ENCODE measurements at regions not wholly inside any gene's neighbourhood (a gene's known extent, or its start where the extent isn't known, plus 50 kb on each side); places are given as distances from the start of the nearest gene placed in this dataset.

GRCh38 chr5:164224236-164224635, 718.8 kb downstream of the MAT2B start:
- no peak overlapping the region for H3K27ac ChIP-seq (ENCODE audit: extremely low read length, insufficient read depth, low read length)
- no peaks in the 10 kb centered on the region for H4K20me1 ChIP-seq (ENCODE audit: insufficient read depth, low read length)
- no TSS peak for BruUV-seq (replicated peaks)
- POLR2A ChIA-PET: no interaction called here
- peaks cover 8% of the 10 kb centered on the region for H3K9me3 ChIP-seq (ENCODE audit: low read length)
- H3K4me1 ChIP-seq (ENCODE audit: insufficient read depth, low read length): no peaks in the 10 kb centered on the region
- H3K9ac ChIP-seq (ENCODE audit: insufficient read depth, low read depth, low read length): no peak overlapping the region
- no peak overlapping the region for H3K4me2 ChIP-seq (ENCODE audit: low read depth, low read length)
- TF ChIP-seq ZNF772 (CRISPR knock-in tag; IDR thresholded peaks at IDR 0.05): no peak
- no peak for TF ChIP-seq ARID2 (CRISPR knock-in tag; IDR thresholded peaks at IDR 0.05; ENCODE audit: borderline replicate concordance)
- no peak for TF ChIP-seq ELF1 (CRISPR knock-in tag; IDR thresholded peaks at IDR 0.05)
- TF ChIP-seq CREB1 (IDR thresholded peaks at IDR 0.05): no peak
- no peak for TF ChIP-seq CREB1 (CRISPR knock-in tag; IDR thresholded peaks at IDR 0.05)
- no peak for TF ChIP-seq ZNF33A (CRISPR knock-in tag; IDR thresholded peaks at IDR 0.05; ENCODE audit: borderline replicate concordance)
- no peak for TF ChIP-seq IKZF4 (CRISPR knock-in tag; IDR thresholded peaks at IDR 0.05; ENCODE audit: borderline replicate concordance, low read depth, not compliant biosample characterization)
- intact Hi-C loops (cut with micrococcal nuclease; ENCODE audit: unreplicated experiment) (no loop called here), in situ Hi-C loops (cut with HindIII; ENCODE audit: extremely low pct_ligation_motif_present, low pct_unique_long_range_greater_than_20kb) (no loop called here)
- H3K4me3 ChIP-seq (replicated peaks in 1 of 3; ENCODE audit: insufficient read depth in 1 of 3, low read depth in 2 of 3, low read length in 3 of 3): no peak overlapping the region
- ATAC-seq (no peak), DNase-seq (ENCODE audit: low spot score) (no peak), FAIRE-seq (no peak)
- WGBS (ENCODE audit: low lambda C conversion rate): 4% methylated on average over 2 of the region's 2 CpGs
- no peaks in the 10 kb centered on the region for H3K27me3 ChIP-seq (ENCODE audit: control insufficient read depth in 1 of 2, insufficient read depth in 2 of 2, low read length in 2 of 2)
- CTCF ChIA-PET (ENCODE audit: low intra/inter-chr PET ratio, low total read pairs): no interaction called here
- H3K36me3 ChIP-seq (replicated peaks in 1 of 2; ENCODE audit: control insufficient read depth in 1 of 2, insufficient read depth in 2 of 2, low read length in 2 of 2): no peaks in the 10 kb centered on the region
- no peak overlapping the region for H2AFZ ChIP-seq (ENCODE audit: low read length)
- H3K79me2 ChIP-seq (ENCODE audit: insufficient read depth, low read length): no peaks in the 10 kb centered on the region

- H4K20me1 ChIP-seq (ENCODE audit: insufficient read depth, low read length): no peaks in the 10 kb centered on the region
- no peak overlapping the region for H2AFZ ChIP-seq (ENCODE audit: low read length)
- no peaks in the 10 kb centered on the region for H3K27me3 ChIP-seq (ENCODE audit: control insufficient read depth in 1 of 2, insufficient read depth in 2 of 2, low read length in 2 of 2)
- peaks cover 8% of the 10 kb centered on the region for H3K9me3 ChIP-seq (ENCODE audit: low read length)
- in situ Hi-C loops (cut with HindIII; ENCODE audit: extremely low pct_ligation_motif_present, low pct_unique_long_range_greater_than_20kb) (no loop called here), intact Hi-C loops (cut with micrococcal nuclease; ENCODE audit: unreplicated experiment) (no loop called here)
- BruUV-seq (replicated peaks): no TSS peak
- FAIRE-seq (no peak), DNase-seq (ENCODE audit: low spot score) (no peak), ATAC-seq (no peak)
- no peak overlapping the region for H3K9ac ChIP-seq (ENCODE audit: insufficient read depth, low read depth, low read length)
- no peaks in the 10 kb centered on the region for H3K4me1 ChIP-seq (ENCODE audit: insufficient read depth, low read length)
- TF ChIP-seq PRPF4 (IDR thresholded peaks at IDR 0.05; ENCODE audit: low read depth, low read length, poor library complexity, severe bottlenecking) (no peak), HCFC1 (IDR thresholded peaks at IDR 0.05; ENCODE audit: low read depth, low read length) (no peak), POLR2G (IDR thresholded peaks at IDR 0.05; ENCODE audit: low read depth, low read length) (no peak), SMAD1 (CRISPR knock-in tag; IDR thresholded peaks at IDR 0.05; ENCODE audit: borderline replicate concordance, low read depth) (no peak), ZNF282 (IDR thresholded peaks at IDR 0.05; ENCODE audit: partially characterized antibody) (no peak), ZNF263 (CRISPR knock-in tag; IDR thresholded peaks at IDR 0.05) (no peak), NPAS2 (CRISPR knock-in tag; IDR thresholded peaks at IDR 0.05; ENCODE audit: borderline replicate concordance) (no peak), ZBTB21 (CRISPR knock-in tag; IDR thresholded peaks at IDR 0.05) (no peak), THAP7 (CRISPR knock-in tag; IDR thresholded peaks at IDR 0.05) (no peak), ZKSCAN8 (CRISPR knock-in tag; IDR thresholded peaks at IDR 0.05; ENCODE audit: borderline replicate concordance) (no peak), ZNF780A (CRISPR knock-in tag; IDR thresholded peaks at IDR 0.05) (no peak), IKZF4 (CRISPR knock-in tag; IDR thresholded peaks at IDR 0.05; ENCODE audit: borderline replicate concordance, low read depth, not compliant biosample characterization) (no peak), TBX2 (CRISPR knock-in tag; IDR thresholded peaks at IDR 0.05; ENCODE audit: borderline replicate concordance) (no peak)
- TF ChIP-seq, protein P1, sequence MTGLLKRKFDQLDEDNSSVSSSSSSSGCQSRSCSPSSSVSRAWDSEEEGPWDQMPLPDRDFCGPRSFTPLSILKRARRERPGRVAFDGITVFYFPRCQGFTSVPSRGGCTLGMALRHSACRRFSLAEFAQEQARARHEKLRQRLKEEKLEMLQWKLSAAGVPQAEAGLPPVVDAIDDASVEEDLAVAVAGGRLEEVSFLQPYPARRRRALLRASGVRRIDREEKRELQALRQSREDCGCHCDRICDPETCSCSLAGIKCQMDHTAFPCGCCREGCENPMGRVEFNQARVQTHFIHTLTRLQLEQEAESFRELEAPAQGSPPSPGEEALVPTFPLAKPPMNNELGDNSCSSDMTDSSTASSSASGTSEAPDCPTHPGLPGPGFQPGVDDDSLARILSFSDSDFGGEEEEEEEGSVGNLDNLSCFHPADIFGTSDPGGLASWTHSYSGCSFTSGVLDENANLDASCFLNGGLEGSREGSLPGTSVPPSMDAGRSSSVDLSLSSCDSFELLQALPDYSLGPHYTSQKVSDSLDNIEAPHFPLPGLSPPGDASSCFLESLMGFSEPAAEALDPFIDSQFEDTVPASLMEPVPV (CRISPR knock-in tag; IDR thresholded peaks at IDR 0.05): no peak
- no peaks in the 10 kb centered on the region for H3K79me2 ChIP-seq (ENCODE audit: insufficient read depth, low read length)
- no peak overlapping the region for H3K4me3 ChIP-seq (replicated peaks in 1 of 3; ENCODE audit: insufficient read depth in 1 of 3, low read depth in 2 of 3, low read length in 3 of 3)
- H3K27ac ChIP-seq (ENCODE audit: extremely low read length, insufficient read depth, low read length): no peak overlapping the region
- no peak overlapping the region for H3K4me2 ChIP-seq (ENCODE audit: low read depth, low read length)
- ChIA-PET POLR2A (no interaction called here), CTCF (ENCODE audit: low intra/inter-chr PET ratio, low total read pairs) (no interaction called here)
- WGBS (ENCODE audit: low lambda C conversion rate): 25% methylated on average over 2 of the region's 2 CpGs
- no peaks in the 10 kb centered on the region for H3K36me3 ChIP-seq (replicated peaks in 1 of 2; ENCODE audit: control insufficient read depth in 1 of 2, insufficient read depth in 2 of 2, low read length in 2 of 2)
Observed at GRCh38 chr5:164224772-164225171, 719.4 kb downstream of the MAT2B start.
